ENCODE measurements at regions not wholly inside any gene's neighbourhood (a gene's known extent, or its start where the extent isn't known, plus 50 kb on each side); places are given as distances from the start of the nearest gene placed in this dataset.

DNA sequence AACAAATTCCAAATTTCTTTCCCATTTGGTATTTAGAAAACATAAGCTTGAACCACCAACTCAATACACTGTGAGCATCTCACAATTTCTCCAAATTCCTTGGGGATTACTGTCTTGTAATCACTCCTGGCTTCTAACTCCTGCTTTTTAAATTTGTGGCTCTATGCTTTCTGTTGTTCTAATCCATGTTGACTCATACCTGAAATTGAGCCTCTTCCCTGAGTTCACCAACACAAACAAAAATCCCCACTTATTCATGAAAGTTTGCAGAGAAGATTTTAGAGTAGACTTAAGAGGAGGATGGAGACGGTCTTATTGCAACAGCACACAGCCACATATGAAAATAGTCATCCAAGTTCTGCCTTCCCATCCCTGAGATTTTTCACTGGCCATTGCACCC is 252.5 kb downstream of the PTEN start:
- Histone ChIP-seq H3K27me3 (replicated peaks in 1 of 4; ENCODE audit: control insufficient read depth in 3 of 4, extremely low read depth in 1 of 4, insufficient read depth in 3 of 4, low read length in 3 of 4) (no peaks in the 10 kb centered on the region), H3K4me3 (ENCODE audit: extremely low read depth in 1 of 4, insufficient read depth in 2 of 4, low read depth in 3 of 4, low read length in 4 of 4) (no peak overlapping the region), H2BK15ac (ENCODE audit: low read length) (no peak overlapping the region), H3K4me1 (replicated peaks in 1 of 4; ENCODE audit: control insufficient read depth in 3 of 4, insufficient read depth in 4 of 4, low read length in 3 of 4) (no peaks in the 10 kb centered on the region; a peak in 2 of 7 replicates), H4K91ac (replicated peaks; ENCODE audit: insufficient read length, low read length) (no peak overlapping the region), H3K79me2 (ENCODE audit: control insufficient read depth in 1 of 2, insufficient read depth in 2 of 2, low read length in 2 of 2) (no peaks in the 10 kb centered on the region), H3K4me2 (ENCODE audit: insufficient read depth in 1 of 2, low read depth in 2 of 2, low read length in 2 of 2) (no peak overlapping the region), H2BK5ac (ENCODE audit: low read depth, low read length) (no peak overlapping the region), H3K23me2 (ENCODE audit: low read depth, low read length) (no peaks in the 10 kb centered on the region), H2BK120ac (replicated peaks; ENCODE audit: low read depth, low read length) (no peak overlapping the region), H2BK20ac (ENCODE audit: low read length) (no peak overlapping the region), H4K5ac (ENCODE audit: insufficient read length, low read depth, low read length) (no peak overlapping the region), H3K27ac (ENCODE audit: low read depth, low read length) (no peak overlapping the region), H3K18ac (ENCODE audit: extremely low read depth, low read length) (no peak overlapping the region), H3K9ac (replicated peaks in 1 of 4; ENCODE audit: extremely low read depth in 1 of 4, low read depth in 3 of 4, low read length in 3 of 4) (no peak overlapping the region), H3K36me3 (ENCODE audit: control insufficient read depth in 2 of 4, insufficient read depth in 4 of 4, low read length in 3 of 4) (no peaks in the 10 kb centered on the region), H3K9me3 (ENCODE audit: insufficient read depth in 2 of 2, low read depth in 1 of 2, low read length in 1 of 2) (no peaks in the 10 kb centered on the region), H4K8ac (ENCODE audit: extremely low read depth, insufficient read depth, low read length) (no peak overlapping the region), H3K56ac (replicated peaks; ENCODE audit: insufficient read length, low read depth, low read length) (no peak overlapping the region), H2AK5ac (ENCODE audit: low read depth, low read length) (no peak overlapping the region), H2AFZ (ENCODE audit: low read length) (no peak overlapping the region), H4K20me1 (replicated peaks in 1 of 2; ENCODE audit: control insufficient read depth in 1 of 2, insufficient read depth in 2 of 2, low read length in 2 of 2) (no peaks in the 10 kb centered on the region), H3K23ac (ENCODE audit: insufficient read length) (no peak overlapping the region), H3K79me1 (ENCODE audit: low read depth, low read length) (no peaks in the 10 kb centered on the region), H3K4ac (replicated peaks; ENCODE audit: insufficient read length, low read depth, low read length) (no peak overlapping the region), H3K14ac (ENCODE audit: insufficient read length) (no peak overlapping the region), H2BK12ac (ENCODE audit: low read depth, low read length) (no peak overlapping the region)
- no peak for DNase-seq (ENCODE audit: low read depth in 1 of 2, low spot score in 2 of 2)
- no peak for FAIRE-seq
- WGBS, 2 experiments (ENCODE audit: extremely low coverage in 1 of 2, insufficient coverage in 1 of 2, insufficient read length in 1 of 2, insufficient replicate concordance in 2 of 2, low coverage in 1 of 2, low lambda C conversion rate in 2 of 2, missing lambda C conversion rate in 1 of 2) = 88% methylated on average over 1 of the region's 1 CpG; no CpG with 5 or more reads in 1 of the 2 experiments
- ChIA-PET POLR2A (ENCODE audit: partially characterized antibody) (interaction anchor here (2.6 kb wide), 1 partner anchor 253 kb away, joined by 8 read pairs; the partner anchor contains the start of genes KLLN and PTEN), CTCF (ENCODE audit: partially characterized antibody) (interaction anchor here (1.1 to 1.4 kb wide), 3 partner anchors 8 to 274 kb away, joined by 4 to 6 read pairs (median 4); no protein-coding TSS in a partner anchor)
- no peak for TF ChIP-seq CHD1 (IDR thresholded peaks at IDR 0.05; ENCODE audit: low read depth, low read length)
- TF ChIP-seq EP300 (IDR thresholded peaks at IDR 0.05; ENCODE audit: borderline replicate concordance in 1 of 2, low read depth in 2 of 2, low read length in 2 of 2) = no peak
- no peak for TF ChIP-seq KDM4A (IDR thresholded peaks at IDR 0.05; ENCODE audit: low read depth, low read length, severe bottlenecking)
- TF ChIP-seq POU5F1 (IDR thresholded peaks at IDR 0.05; ENCODE audit: low read depth, low read length) = no peak
- no peak for TF ChIP-seq GABPA (IDR thresholded peaks at IDR 0.05; ENCODE audit: borderline replicate concordance, insufficient read depth, low read length)
- no peak for TF ChIP-seq EGR1 (IDR thresholded peaks at IDR 0.05; ENCODE audit: borderline replicate concordance, low read depth, low read length)
- TF ChIP-seq SP1 (IDR thresholded peaks at IDR 0.05; ENCODE audit: low read depth, low read length) = no peak

Measured in H1 (cell line).